ENCODE measurements at regions not wholly inside any gene's neighbourhood (a gene's known extent, or its start where the extent isn't known, plus 50 kb on each side); places are given as distances from the start of the nearest gene placed in this dataset.

- ChIA-PET CTCF (no interaction called here), POLR2A (no interaction called here)
- in situ Hi-C loops (cut with HindIII; ENCODE audit: low pct_unique_long_range_greater_than_20kb, low sequenced_read_pairs) = no loop called here
- intact Hi-C loops (cut with micrococcal nuclease; ENCODE audit: unreplicated experiment) = no loop called here
- H3K4me3 ChIP-seq (ENCODE audit: low read depth in 2 of 2, low read length in 2 of 2) = no peak overlapping the region
- no TSS peak for BruUV-seq (replicated peaks)
- H3K36me3 ChIP-seq (ENCODE audit: control insufficient read depth, insufficient read depth, low read length) = no peaks in the 10 kb centered on the region
- no peak overlapping the region for H3K27ac ChIP-seq (ENCODE audit: low read length)
- DNase-seq (ENCODE audit: low read depth, low spot score) (no peak), ATAC-seq (no peak)
- TF ChIP-seq CTCF (IDR thresholded peaks at IDR 0.05) = no peak
- TF ChIP-seq REST (IDR thresholded peaks at IDR 0.05; ENCODE audit: insufficient read depth in 1 of 2, low read depth in 2 of 2, low read length in 1 of 2) = no peak
- no peak for TF ChIP-seq TCF7L2 (IDR thresholded peaks at IDR 0.05; ENCODE audit: low read depth, low read length)
- no peak for TF ChIP-seq POLR2AphosphoS5 (IDR thresholded peaks at IDR 0.05; ENCODE audit: low read depth, low read length)
- no peaks in the 10 kb centered on the region for H3K27me3 ChIP-seq (ENCODE audit: control insufficient read depth, insufficient read depth, low read length)
- no peaks in the 10 kb centered on the region for H3K9me3 ChIP-seq (ENCODE audit: control insufficient read depth, insufficient read depth, low read depth, low read length)
- H3K4me1 ChIP-seq (ENCODE audit: control insufficient read depth, insufficient read depth, low read length) = no peaks in the 10 kb centered on the region
Observed at GRCh38 chr15:87419344-87419743, 837.2 kb downstream of the NTRK3 start.

- DNase-seq (ENCODE audit: low read depth, low spot score) = no peak
- no peak overlapping the region for H3K27ac ChIP-seq (ENCODE audit: low read length)
Observed at GRCh38 chr15:87416591-87417257, 839.8 kb downstream of the NTRK3 start.

More at GRCh38 chr15:87416591-87417257, 839.8 kb downstream of the NTRK3 start:
- ChIA-PET CTCF (no interaction called here), POLR2A (no interaction called here)
- Histone ChIP-seq H3K27me3 (ENCODE audit: control insufficient read depth, insufficient read depth, low read length) (no peaks in the 10 kb centered on the region), H3K4me3 (ENCODE audit: low read depth in 2 of 2, low read length in 2 of 2) (no peak overlapping the region), H3K36me3 (ENCODE audit: control insufficient read depth, insufficient read depth, low read length) (no peaks in the 10 kb centered on the region), H3K9me3 (ENCODE audit: control insufficient read depth, insufficient read depth, low read depth, low read length) (no peaks in the 10 kb centered on the region), H3K4me1 (ENCODE audit: control insufficient read depth, insufficient read depth, low read length) (no peaks in the 10 kb centered on the region)
- BruUV-seq (replicated peaks) = no TSS peak
- ATAC-seq = no peak
- in situ Hi-C loops (cut with HindIII; ENCODE audit: low pct_unique_long_range_greater_than_20kb, low sequenced_read_pairs) = no loop called here
- intact Hi-C loops (cut with micrococcal nuclease; ENCODE audit: unreplicated experiment) = no loop called here
- TF ChIP-seq REST (IDR thresholded peaks at IDR 0.05; ENCODE audit: insufficient read depth in 1 of 2, low read depth in 2 of 2, low read length in 1 of 2) = no peak
- TF ChIP-seq TCF7L2 (IDR thresholded peaks at IDR 0.05; ENCODE audit: low read depth, low read length) = no peak
- no peak for TF ChIP-seq SIN3A (IDR thresholded peaks at IDR 0.05; ENCODE audit: borderline replicate concordance, insufficient read depth, low read depth, low read length)
- no peak for TF ChIP-seq CTCF (IDR thresholded peaks at IDR 0.05)
- TF ChIP-seq POLR2AphosphoS5 (IDR thresholded peaks at IDR 0.05; ENCODE audit: low read depth, low read length) = no peak
